ENCODE measurements at regions not wholly inside any gene's neighbourhood (a gene's known extent, or its start where the extent isn't known, plus 50 kb on each side); places are given as distances from the start of the nearest gene placed in this dataset.

GRCh38 chr1:238589843-238590435 lies 699.2 kb upstream of the ZP4 start:
- Histone ChIP-seq H3K27me3 (replicated peaks; ENCODE audit: insufficient read depth, low read length) (no peaks in the 10 kb centered on the region), H2AFZ (ENCODE audit: low read length) (no peak overlapping the region), H3K4me2 (ENCODE audit: low read depth, low read length) (no peak overlapping the region), H4K20me1 (ENCODE audit: insufficient read depth, low read length) (no peaks in the 10 kb centered on the region), H3K27ac (ENCODE audit: low read length) (no peak overlapping the region), H3K9me3 (replicated peaks; ENCODE audit: insufficient read depth, low read length) (no peaks in the 10 kb centered on the region), H3K36me3 (replicated peaks; ENCODE audit: insufficient read depth, low read length) (no peaks in the 10 kb centered on the region), H3K9me2 (replicated peaks; ENCODE audit: insufficient read depth, low read length) (no peaks in the 10 kb centered on the region), H3F3A (ENCODE audit: insufficient read depth, low read length) (no peaks in the 10 kb centered on the region), H3K9ac (ENCODE audit: low read length) (no peak overlapping the region), H3K79me2 (ENCODE audit: low read length) (no peaks in the 10 kb centered on the region), H3K4me1 (ENCODE audit: low read length) (no peaks in the 10 kb centered on the region), H3K4me3 (ENCODE audit: low read length) (no peak overlapping the region)
- DNase-seq = no peak
- TF ChIP-seq EZH2phosphoT487 (IDR thresholded peaks at IDR 0.05; ENCODE audit: low read length) = no peak
- TF ChIP-seq EZH2 (optimal IDR thresholded peaks at IDR 0.05; ENCODE audit: low read depth, low read length) = no peak
- no peak for TF ChIP-seq CTCF (IDR thresholded peaks at IDR 0.05; ENCODE audit: low read length)

GRCh38 chr1:238582816-238583215 lies 692.1 kb upstream of the ZP4 start:
- H3K9me3 ChIP-seq (replicated peaks; ENCODE audit: insufficient read depth, low read length) = no peaks in the 10 kb centered on the region
- no peaks in the 10 kb centered on the region for H3K27me3 ChIP-seq (replicated peaks; ENCODE audit: insufficient read depth, low read length)
- H3K4me2 ChIP-seq (ENCODE audit: low read depth, low read length) = no peak overlapping the region
- no peaks in the 10 kb centered on the region for H4K20me1 ChIP-seq (ENCODE audit: insufficient read depth, low read length)
- H3K36me3 ChIP-seq (replicated peaks; ENCODE audit: insufficient read depth, low read length) = no peaks in the 10 kb centered on the region
- H3K4me1 ChIP-seq (ENCODE audit: low read length) = no peaks in the 10 kb centered on the region
- no peak for TF ChIP-seq CTCF (IDR thresholded peaks at IDR 0.05; ENCODE audit: low read length)
- H3K27ac ChIP-seq (ENCODE audit: low read length) = no peak overlapping the region
- no peak overlapping the region for H3K4me3 ChIP-seq (ENCODE audit: low read length)
- H3K9me2 ChIP-seq (replicated peaks; ENCODE audit: insufficient read depth, low read length) = no peaks in the 10 kb centered on the region
- no peak overlapping the region for H2AFZ ChIP-seq (ENCODE audit: low read length)
- no peak for DNase-seq
- no peaks in the 10 kb centered on the region for H3K79me2 ChIP-seq (ENCODE audit: low read length)
- no peak overlapping the region for H3K9ac ChIP-seq (ENCODE audit: low read length)
- H3F3A ChIP-seq (ENCODE audit: insufficient read depth, low read length) = no peaks in the 10 kb centered on the region

GRCh38 chr1:238581332-238581731 lies 690.6 kb upstream of the ZP4 start:
- Histone ChIP-seq H3K4me2 (ENCODE audit: low read depth, low read length) (no peak overlapping the region), H3F3A (ENCODE audit: insufficient read depth, low read length) (no peaks in the 10 kb centered on the region), H3K9ac (ENCODE audit: low read length) (no peak overlapping the region), H3K36me3 (replicated peaks; ENCODE audit: insufficient read depth, low read length) (no peaks in the 10 kb centered on the region), H3K9me3 (replicated peaks; ENCODE audit: insufficient read depth, low read length) (no peaks in the 10 kb centered on the region), H3K4me3 (ENCODE audit: low read length) (no peak overlapping the region), H3K79me2 (ENCODE audit: low read length) (no peaks in the 10 kb centered on the region), H4K20me1 (ENCODE audit: insufficient read depth, low read length) (no peaks in the 10 kb centered on the region), H3K27me3 (replicated peaks; ENCODE audit: insufficient read depth, low read length) (no peaks in the 10 kb centered on the region), H3K27ac (ENCODE audit: low read length) (no peak overlapping the region), H3K4me1 (ENCODE audit: low read length) (no peaks in the 10 kb centered on the region), H3K9me2 (replicated peaks; ENCODE audit: insufficient read depth, low read length) (no peaks in the 10 kb centered on the region), H2AFZ (ENCODE audit: low read length) (no peak overlapping the region)
- no peak for DNase-seq
- TF ChIP-seq EZH2 (optimal IDR thresholded peaks at IDR 0.05; ENCODE audit: low read depth, low read length) (no peak), CTCF (IDR thresholded peaks at IDR 0.05; ENCODE audit: low read length) (no peak), EZH2phosphoT487 (IDR thresholded peaks at IDR 0.05; ENCODE audit: low read length) (no peak)

Measured in MM.1S (cell line).